ENCODE measurements at regions not wholly inside any gene's neighbourhood (a gene's known extent, or its start where the extent isn't known, plus 50 kb on each side); places are given as distances from the start of the nearest gene placed in this dataset.

- TF ChIP-seq CTCF (IDR thresholded peaks at IDR 0.05) (no peak), EP300 (IDR thresholded peaks at IDR 0.05; ENCODE audit: low read depth) (no peak)
These were observed 507.3 kb downstream of the RNF144A start for GRCh38 chr2:7424481-7424880.
